ENCODE measurements at regions not wholly inside any gene's neighbourhood (a gene's known extent, or its start where the extent isn't known, plus 50 kb on each side); places are given as distances from the start of the nearest gene placed in this dataset.

- no peak for TF ChIP-seq CTCF (conservative IDR thresholded peaks at IDR 0.05)
- Mint-ChIP-seq H3K27ac (ENCODE audit: unreplicated experiment) (no peak overlapping the region), H3K9me3 (peaks cover 6% of the 10 kb centered on the region), H3K4me1 (peaks cover 15% of the 10 kb centered on the region), H3K27me3 (ENCODE audit: low read depth) (no peaks in the 10 kb centered on the region), H3K4me3 (no peak overlapping the region), H3K36me3 (ENCODE audit: low read depth) (peaks cover 3% of the 10 kb centered on the region)
- DNase-seq (ENCODE audit: low read depth, low spot score): no peak
These were observed 70.8 kb upstream of the PGRMC2 start for GRCh38 chr4:128358231-128358912.

- peaks cover 3% of the 10 kb centered on the region for H3K36me3 Mint-ChIP-seq (ENCODE audit: low read depth)
- no peaks in the 10 kb centered on the region for H3K27me3 Mint-ChIP-seq (ENCODE audit: low read depth)
- H3K27ac Mint-ChIP-seq (ENCODE audit: unreplicated experiment): no peak overlapping the region
- peaks cover 15% of the 10 kb centered on the region for H3K4me1 Mint-ChIP-seq
- no peak overlapping the region for H3K4me3 Mint-ChIP-seq
- DNase-seq (ENCODE audit: low read depth, low spot score): no peak
- no peak for TF ChIP-seq CTCF (conservative IDR thresholded peaks at IDR 0.05)
- H3K9me3 Mint-ChIP-seq: peaks cover 6% of the 10 kb centered on the region
These were observed 69.7 kb upstream of the PGRMC2 start for GRCh38 chr4:128357286-128357685.

- H3K27ac Mint-ChIP-seq (ENCODE audit: unreplicated experiment): no peak overlapping the region
- DNase-seq (ENCODE audit: low read depth, low spot score): no peak
- peaks cover 15% of the 10 kb centered on the region for H3K4me1 Mint-ChIP-seq
- peaks cover 3% of the 10 kb centered on the region for H3K9me3 Mint-ChIP-seq
- TF ChIP-seq CTCF (conservative IDR thresholded peaks at IDR 0.05): no peak
- H3K4me3 Mint-ChIP-seq: no peak overlapping the region
- H3K27me3 Mint-ChIP-seq (ENCODE audit: low read depth): no peaks in the 10 kb centered on the region
- H3K36me3 Mint-ChIP-seq (ENCODE audit: low read depth): peaks cover 3% of the 10 kb centered on the region
These were observed 67.7 kb upstream of the PGRMC2 start for GRCh38 chr4:128355305-128355704.

GRCh38 chr4:128354205-128354821 lies 66.7 kb upstream of the PGRMC2 start:
- no peak for DNase-seq (ENCODE audit: low read depth, low spot score)
- no peaks in the 10 kb centered on the region for H3K27me3 Mint-ChIP-seq (ENCODE audit: low read depth)
- H3K4me3 Mint-ChIP-seq: no peak overlapping the region
- H3K4me1 Mint-ChIP-seq: peaks cover 15% of the 10 kb centered on the region
- H3K36me3 Mint-ChIP-seq (ENCODE audit: low read depth): peaks cover 3% of the 10 kb centered on the region
- H3K9me3 Mint-ChIP-seq: peaks cover 3% of the 10 kb centered on the region
- no peak overlapping the region for H3K27ac Mint-ChIP-seq (ENCODE audit: unreplicated experiment)
- no peak for TF ChIP-seq CTCF (conservative IDR thresholded peaks at IDR 0.05)

- no peak for TF ChIP-seq CTCF (conservative IDR thresholded peaks at IDR 0.05)
- no peak for DNase-seq (ENCODE audit: low read depth, low spot score)
- H3K9me3 Mint-ChIP-seq: peaks cover 3% of the 10 kb centered on the region
- H3K4me1 Mint-ChIP-seq: peaks cover 15% of the 10 kb centered on the region
- no peaks in the 10 kb centered on the region for H3K27me3 Mint-ChIP-seq (ENCODE audit: low read depth)
- no peak overlapping the region for H3K27ac Mint-ChIP-seq (ENCODE audit: unreplicated experiment)
- peaks cover 3% of the 10 kb centered on the region for H3K36me3 Mint-ChIP-seq (ENCODE audit: low read depth)
- no peak overlapping the region for H3K4me3 Mint-ChIP-seq
These were observed 66.2 kb upstream of the PGRMC2 start for GRCh38 chr4:128353791-128354190.

Measured in neural crest cell (in vitro differentiated cells).